NCI-H128 (cell line): ENCODE measurements at regions not wholly inside any gene's neighbourhood (a gene's known extent, or its start where the extent isn't known, plus 50 kb on each side); places are given as distances from the start of the nearest gene placed in this dataset.
"Not testable (repeated sequence)": the region's sequence is repeated elsewhere in the genome, so short reads cannot be mapped to it uniquely, and the experiment has no call there.

Experiments used
- DNase-seq: peaks from one replicate; lab custom pipeline; 2025; ENCODE audit not compliant: unreplicated experiment; lab: John Stamatoyannopoulos, UW

DNA sequence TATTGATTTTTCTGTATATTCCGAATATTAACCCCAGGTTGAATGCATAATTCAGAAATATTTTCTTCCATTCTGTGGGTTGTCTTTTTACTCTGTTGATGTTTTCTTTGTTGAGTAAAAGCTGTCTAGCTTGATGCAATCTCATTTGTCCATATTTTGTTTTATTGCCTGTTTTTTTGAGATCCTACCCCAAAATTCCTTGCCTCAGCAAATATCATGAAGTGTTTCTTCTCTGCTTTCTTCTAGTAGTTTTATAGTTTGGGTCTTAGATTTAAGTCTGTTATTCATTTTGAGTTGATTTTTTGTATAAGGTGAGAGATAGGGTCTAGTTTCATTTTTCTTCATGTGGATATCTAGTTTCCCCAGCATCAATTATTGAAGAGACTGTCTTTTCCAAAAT is 467.9 kb upstream of the GCFC2 start:
- no peak for DNase-seq

DNA sequence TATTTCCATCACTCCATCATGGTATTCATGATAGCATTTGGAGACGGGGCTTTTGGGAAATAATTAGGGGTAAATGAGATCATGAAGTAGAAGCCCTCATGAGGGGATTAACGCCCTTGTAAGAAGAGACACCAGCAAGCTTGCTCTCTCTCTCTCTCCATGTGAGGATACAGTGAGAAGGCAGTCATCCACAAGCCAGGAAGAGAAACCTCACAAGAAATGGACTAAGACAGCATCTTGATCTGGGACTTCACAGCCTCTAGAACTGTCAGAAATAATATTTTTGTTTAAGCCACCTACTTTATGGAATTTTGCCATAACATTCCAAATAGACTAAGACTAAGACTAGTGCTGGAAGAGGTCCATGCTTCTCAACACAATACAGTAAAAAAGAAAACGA is 464.6 kb upstream of the GCFC2 start:
- DNase-seq = no peak

DNA sequence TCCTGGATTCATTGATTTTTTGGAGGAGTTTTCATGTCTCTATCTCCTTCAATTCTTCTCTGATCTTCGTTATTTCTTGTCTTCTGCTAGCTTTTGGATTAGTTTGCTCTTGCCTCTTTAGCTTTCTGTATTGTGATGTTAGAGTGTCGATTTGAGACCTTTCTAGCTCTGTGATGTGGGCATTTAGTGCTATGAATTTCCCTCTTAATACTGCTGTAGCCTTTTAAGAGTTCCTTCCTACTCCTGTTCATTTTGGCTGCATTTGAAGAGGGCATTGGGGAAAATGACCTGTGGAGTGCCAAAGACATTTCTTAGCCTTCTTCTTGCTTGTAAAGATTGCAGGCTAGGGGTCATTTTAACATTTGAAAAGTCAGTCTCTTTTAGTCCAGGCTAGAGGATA is 463.8 kb upstream of the GCFC2 start:
- DNase-seq = no peak

DNA sequence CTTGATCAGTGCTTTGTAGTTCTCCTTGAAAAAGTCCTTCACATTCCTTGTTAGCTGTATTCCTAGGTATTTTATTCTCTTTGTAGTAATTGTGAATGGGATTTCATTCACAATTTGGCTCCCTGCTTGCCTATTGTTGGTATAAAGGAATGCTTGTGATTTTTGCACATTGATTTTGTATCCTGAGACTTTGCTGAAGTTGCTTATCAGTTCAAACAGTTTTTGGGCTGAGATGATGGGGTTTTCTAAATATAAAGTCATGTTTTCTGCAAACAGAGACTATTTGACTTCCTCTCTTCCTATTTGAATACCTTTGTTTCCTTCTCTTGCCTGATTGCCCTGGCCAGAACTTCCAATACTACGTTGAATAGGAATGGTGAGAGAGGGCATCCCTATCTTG is 462.5 kb upstream of the GCFC2 start:
- DNase-seq = not testable (repeated sequence)

DNA sequence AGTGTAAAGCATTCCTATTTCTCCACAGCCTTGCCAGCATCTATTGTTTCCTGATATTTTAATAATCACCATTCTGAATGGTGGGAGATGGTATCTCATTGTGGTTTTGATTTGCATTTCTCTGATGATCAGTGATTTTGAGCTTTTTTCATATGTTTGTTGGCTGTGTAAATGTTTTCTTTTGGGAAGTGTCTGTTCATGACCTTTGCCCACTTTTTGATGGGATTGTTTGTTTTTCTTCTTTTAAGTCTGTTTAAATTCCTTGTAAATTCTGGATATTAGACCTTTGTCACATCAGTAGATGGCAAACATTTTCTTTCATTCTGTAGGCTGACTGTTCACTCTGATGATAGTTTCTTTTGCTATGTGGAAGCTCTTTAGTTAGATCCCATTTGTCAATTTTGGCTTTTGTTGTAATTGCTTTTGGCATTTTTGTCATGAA is 461.5 kb upstream of the GCFC2 start:
- DNase-seq = not testable (repeated sequence)

DNA sequence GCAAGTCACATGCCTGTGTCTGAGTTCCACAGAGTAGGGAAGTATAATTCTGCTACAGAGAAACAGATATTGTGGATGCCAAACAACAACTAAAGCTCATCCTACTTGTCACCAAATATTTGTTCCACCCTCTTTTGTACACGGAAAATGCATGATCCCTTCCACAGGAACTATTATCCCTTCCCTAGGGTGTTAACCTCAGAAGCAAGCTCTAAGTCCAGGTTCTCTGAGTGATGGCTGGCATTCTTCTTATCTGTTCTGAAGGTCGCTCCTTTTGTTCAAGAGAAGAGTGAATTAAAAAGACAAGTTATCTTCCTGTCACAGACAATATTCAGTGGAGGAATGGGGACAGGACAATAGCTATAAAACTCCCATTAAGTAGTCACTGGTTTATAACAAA is 460.1 kb upstream of the GCFC2 start:
- DNase-seq = no peak

DNA sequence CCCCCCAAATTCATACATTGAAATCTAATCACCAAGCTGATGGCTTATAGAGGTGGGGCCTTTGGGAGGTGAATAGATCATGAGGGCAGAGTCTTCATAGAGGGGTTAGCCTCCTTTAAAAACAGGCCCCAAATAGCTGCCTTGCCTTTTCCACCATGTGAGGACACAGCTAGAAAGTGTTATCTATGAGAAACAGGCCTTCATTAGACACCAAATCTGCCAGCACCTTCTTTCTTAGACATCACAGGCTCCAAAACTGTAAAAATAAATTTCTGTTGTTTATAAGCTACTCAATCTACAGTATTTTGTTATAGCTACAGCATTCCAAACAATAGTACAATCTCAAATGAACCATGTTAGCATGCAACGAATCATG is 459.3 kb upstream of the GCFC2 start:
- DNase-seq = no peak

DNA sequence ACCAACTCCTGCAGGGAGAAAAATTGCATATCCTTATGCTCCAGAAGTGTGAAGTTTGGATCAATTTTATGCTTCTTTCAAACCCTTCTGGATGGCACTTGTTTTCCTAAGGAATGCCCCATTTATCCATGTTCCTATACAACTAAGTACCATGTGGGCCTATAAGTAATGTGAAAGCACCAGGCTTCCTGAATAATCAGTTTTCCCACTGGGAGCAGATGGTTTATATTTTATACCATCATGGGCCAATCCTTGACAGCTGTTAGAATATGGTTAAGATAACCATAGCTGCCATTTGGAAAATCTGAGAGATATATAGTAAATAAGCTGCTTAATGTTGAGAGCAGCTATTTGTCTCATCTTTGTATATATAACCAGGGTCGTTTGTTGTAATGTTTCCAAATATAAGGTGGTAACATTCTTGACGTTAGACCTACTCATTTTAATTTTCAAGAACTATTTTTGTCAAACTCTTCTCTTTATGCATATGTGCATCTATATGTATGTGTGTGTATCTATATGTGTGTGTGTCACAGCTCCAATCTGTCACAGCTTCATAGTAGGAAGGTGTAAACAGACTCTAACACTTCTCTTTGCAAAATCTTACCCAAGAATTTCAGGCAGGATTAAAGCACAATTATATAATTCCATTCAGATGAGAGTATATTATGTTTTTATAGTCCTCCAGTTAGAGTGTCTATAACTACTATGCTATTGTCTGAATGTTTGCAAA is 458.7 kb upstream of the GCFC2 start:
- DNase-seq = no peak

DNA sequence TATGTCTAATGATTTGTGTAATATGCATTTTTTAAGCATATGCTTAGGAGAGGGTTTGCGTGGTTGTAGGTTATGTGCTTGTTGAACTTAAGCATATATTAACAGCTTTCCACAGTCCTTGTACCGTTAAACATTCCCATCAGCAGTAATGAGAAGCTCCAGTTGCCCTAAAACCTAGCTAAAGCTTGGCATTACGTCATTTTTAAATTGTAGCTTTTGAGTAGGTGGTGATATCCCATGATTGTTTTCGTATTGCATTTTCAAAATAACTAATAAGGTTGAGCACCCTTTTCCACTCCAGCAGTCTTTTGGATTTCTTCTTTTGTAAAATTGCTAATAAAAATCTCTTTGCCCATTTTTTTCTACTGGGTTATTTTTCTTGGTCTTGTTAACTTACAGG is 453.1 kb upstream of the GCFC2 start:
- no peak for DNase-seq

DNA sequence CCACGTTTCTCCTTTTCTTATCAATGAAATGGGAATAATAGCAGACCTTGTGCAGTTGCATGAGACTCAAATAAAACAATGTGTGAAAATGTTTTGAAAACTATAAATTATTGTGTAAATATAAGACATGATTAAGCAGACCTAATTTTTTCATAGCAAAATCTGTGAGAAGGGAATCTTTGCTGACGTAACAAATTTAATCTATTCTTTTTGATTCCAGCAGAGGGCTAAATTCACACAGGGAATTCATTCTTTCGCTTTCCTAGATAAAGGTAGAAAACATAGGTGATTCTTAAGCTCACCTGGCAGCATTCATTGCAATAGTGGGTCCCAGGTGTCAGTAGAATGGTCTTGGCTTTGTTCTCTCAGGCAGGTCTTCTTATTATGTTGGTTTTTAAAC is 450.0 kb upstream of the GCFC2 start:
- no peak for DNase-seq

DNA sequence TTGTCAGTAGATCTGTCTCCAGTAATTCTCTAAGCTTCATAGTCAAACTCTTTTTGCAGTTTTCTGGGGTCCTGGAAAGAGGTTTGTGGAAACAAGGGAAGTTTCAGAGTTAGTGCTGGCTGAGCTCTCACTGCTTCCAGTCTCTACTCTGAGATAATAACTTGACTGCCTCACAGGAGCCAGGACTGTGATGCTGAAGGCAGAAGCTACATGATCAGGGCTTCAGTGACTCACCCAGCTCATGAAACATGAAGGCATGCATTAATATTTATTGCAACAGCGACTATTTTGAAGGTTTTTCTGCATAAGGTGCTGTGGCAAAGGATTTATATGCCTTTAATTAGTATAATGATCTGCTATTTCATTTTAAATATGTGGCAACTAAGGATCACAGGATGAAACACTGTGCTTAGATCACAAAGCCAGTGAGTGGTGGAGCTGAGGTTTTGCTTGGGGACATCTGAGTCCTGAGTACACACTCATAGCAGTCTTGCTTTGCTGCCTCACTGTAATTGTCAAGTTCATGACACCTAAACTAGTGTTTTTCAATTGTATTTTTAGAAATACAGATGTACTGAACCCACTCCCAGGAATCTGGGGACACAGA is 448.4 kb upstream of the GCFC2 start:
- no peak for DNase-seq

DNA sequence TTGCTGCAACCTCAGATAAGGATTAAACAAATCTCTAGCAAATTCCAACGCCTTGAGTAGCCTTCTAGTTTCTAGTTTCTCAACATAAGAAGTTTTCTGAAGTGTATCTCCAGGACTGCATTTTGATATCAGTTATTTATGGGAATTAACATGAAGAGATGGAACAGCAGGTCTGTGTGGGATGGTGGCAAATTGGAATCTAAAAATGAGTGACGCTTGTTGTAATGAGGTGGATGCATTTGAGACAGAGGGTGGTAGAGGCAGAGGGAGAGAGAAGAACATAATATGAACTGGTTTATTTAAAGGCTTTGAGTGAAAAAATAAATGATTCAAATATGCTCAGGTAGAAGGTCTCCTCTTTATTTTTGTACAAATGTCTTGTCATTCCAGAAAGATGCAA is 446.8 kb upstream of the GCFC2 start:
- DNase-seq = no peak

DNA sequence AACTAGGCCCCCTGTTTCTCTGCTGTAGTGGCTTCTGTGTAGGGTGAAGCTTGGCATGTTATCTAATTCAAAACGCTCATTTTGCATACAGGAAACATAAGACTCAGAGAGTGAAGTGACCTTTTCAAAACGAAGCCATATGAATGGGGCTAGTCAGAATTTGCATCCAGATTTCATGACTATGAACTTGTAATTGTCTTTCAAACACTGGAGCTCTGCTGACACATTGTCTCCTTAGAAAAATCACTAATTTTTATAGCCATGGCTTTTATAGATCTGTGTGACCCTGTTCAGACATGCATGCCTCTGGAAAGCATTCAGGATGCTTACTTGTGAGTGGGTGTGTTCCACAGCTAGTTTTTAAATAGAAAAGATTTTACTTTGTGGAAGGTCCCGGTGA is 444.3 kb upstream of the GCFC2 start:
- DNase-seq = no peak

DNA sequence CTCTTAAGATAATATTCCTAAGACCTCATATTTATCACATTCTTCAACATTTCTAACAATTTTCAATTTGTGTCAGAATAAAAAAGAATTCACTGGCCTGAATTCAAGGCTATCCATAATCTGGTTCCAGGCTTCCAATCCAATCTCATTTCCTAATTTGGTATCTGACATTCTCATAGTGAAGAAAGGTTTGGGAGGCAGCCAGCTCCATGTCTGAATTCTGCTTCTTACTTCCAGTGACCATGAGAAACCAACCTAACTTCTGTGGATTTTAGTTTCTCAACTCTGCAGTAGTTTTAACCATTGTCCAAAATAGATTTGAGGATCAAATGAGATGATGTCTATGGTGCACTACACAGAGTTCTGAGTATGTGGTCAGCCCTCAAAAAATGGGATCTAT is 439.1 kb upstream of the GCFC2 start:
- DNase-seq = no peak

DNA sequence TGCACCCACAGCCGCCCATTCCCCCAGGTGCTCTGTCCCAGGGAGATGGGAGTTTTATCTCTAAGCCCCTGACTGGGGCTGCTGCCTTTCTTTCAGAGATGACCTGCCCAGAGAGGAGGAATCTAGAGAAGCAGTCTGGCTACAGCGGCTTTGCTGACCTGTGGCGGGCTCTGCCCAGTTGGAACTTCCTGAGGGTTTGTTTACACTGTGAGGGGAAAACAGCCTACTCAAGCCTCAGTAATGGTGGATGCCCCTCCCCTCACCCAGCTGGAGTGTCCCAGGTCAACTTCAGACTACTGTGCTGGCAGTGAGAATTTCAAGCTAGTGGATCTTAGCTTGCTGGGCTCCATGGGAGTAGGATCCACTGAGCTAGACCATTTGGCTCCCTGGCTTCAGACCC is 428.6 kb upstream of the GCFC2 start:
- not testable (repeated sequence) for DNase-seq

DNA sequence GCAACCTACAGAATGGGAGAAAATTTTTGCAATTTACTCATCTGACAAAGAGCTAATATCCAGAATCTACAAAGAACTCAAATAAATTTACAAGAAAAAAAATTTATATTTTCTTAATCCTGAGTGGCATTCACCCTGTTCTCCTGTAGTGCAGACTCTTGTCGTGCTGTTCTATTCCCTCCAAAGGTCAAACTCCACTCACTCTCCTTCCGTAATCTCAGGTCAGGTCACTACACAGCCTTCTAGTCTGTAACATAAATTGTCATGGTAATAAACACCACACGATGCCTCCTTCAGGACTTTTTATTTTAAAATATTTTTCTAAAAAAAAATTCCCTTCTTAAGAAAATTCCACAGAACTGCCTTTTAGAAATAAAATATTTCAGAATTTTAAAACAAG is 417.9 kb upstream of the GCFC2 start:
- DNase-seq = no peak

DNA sequence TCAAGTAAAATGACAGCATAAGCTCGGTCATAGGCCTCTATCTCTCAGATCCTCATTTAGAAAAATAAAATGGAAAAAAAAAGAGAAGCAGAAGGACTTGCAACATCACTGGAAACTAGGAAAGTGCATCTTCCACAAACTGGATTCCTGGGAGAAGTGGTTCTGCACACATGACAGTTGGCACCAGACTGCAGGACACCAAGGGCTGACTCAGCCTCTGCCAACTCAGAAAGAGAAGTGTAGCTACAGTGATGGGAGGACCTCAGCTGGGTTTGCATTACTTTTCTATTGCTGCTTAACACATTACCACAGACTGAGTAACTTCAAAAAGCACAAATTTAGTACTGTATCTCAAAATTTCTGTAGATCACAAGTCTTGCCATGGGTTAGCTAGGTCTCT is 409.5 kb upstream of the GCFC2 start:
- no peak for DNase-seq

DNA sequence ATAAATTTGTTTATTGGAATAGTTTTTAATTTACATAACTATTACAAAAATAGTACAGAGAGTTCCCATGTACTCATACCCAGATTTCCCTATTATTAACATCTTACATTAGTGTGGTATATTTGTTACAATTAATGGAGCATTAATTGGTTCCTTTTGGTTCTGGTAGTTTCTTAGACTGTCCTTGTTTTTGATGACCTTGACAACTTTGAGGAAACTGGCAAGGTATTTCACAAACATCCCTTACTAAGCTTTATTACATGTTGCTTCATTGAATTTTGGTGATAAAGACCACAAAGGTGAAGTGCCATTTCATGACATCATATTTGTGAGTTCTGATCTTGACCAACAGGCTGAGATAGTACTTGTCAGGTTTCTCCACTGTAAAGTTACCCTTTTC is 379.0 kb upstream of the GCFC2 start:
- DNase-seq = no peak

DNA sequence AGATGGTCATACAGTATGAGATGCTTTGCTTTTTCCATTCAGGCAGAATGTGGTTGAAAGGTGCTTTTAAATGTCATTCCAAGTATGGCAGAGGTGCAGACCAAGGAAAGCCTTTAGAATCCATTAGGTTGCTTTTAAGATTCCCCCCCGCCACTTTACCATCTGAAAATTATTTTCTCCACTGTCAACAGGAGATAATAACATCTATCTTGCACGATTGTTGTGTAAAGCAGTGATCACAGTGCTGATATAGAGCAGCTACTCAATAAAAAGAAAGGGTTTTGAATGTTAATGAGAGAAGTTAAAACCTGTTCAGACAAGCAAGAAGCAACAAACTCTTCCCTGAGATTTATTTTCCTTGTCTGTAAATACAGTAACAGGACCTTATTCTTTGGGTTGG is 372.5 kb upstream of the GCFC2 start:
- no peak for DNase-seq

DNA sequence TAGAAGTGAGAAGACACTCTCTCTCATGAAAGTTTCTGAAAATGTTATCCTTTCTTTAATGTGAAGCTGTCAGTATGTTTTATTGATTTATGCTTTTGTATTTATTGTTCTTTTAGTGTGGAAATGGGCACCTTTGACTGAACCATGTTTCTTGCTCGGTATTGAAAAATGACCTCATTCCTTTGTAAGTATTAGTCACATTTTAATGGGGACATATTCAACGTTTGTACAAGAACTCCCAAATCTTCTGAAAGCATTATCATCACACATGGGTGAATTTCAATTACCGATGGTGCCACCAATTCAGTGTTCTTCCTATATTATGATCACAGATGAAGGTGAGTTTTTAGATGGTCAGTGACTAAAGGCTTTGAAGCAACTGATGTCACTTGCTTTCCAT is 371.8 kb upstream of the GCFC2 start:
- no peak for DNase-seq

DNA sequence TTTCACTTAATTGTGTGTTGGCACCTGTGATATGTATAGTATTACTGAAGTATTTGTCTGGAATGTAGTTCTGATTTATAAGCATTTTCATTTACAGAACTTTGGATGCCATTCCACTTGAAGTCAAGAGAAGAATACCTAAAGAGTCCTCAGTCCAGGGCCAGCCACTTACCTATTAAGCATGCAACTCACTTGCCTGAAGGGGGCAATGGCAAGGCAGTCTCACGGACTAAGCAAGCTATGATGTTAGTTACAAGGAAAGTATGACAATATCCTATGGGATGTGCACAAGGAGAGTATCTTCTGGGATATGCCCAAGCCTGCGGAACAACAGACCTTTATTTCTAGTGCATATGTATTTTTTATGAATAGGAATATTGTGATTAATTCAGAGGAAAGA is 369.4 kb upstream of the GCFC2 start:
- no peak for DNase-seq

DNA sequence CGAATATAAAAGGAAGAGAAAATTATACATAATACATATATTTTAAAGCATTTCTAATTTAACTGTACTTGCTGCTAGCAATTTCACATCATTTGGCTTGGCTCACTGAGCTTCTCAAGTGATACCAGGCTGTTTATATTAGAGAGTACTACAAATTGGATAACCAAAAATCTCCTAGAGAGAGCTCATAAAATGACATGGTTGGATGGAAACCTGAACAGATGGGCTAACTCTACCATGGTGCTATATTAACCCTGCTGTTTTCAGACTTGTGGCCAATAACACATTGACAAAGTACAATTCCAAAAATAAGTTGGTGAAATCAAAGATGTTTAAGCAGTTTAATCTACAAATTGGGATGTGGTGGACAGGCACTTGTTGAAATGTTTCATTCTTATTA is 364.4 kb upstream of the GCFC2 start:
- DNase-seq = peak; percentile 2

DNA sequence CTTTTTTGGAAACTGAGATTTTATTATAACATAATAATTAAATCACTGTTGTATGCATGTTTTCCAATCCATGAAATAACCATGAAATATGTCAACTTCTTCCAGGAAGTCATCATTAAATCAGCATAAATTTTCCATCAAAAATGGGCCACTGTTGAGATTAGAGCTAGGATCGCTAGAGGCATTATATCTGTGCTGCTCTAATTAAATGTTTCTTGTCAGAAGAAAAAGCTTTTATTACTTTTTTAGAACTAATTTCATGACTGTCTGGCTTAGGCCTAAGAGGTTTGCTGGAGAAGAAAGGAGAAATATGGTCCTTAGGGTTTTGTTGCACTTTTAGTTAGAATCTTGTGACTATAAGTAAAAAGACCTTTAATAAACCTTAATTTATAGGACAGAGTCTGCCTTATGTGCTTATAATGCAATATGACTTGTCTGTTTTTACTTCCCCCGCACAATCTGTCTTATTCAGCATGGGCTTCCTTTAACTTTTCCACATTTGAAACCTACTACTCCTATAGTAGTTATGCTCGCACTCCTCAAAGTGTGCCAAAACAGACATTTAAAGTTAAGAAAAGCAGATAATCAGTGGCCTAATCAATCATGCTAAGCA is 363.4 kb upstream of the GCFC2 start:
- no peak for DNase-seq
